ENCODE measurements at regions not wholly inside any gene's neighbourhood (a gene's known extent, or its start where the extent isn't known, plus 50 kb on each side); places are given as distances from the start of the nearest gene placed in this dataset.

- Histone ChIP-seq H3K4me1 (ENCODE audit: control insufficient read depth in 1 of 2, insufficient read depth in 1 of 2, low read depth in 1 of 2, low read length in 1 of 2) (peaks cover 8 to 10% of the 10 kb centered on the region in 2 experiments), H3K36me3 (no peaks in the 10 kb centered on the region), H3K27ac (no peak overlapping the region), H3K27me3 (no peaks in the 10 kb centered on the region), H3K4me3 (ENCODE audit: low read depth in 1 of 2, low read length in 1 of 2) (no peak overlapping the region), H3K9me3 (no peaks in the 10 kb centered on the region)
- no peak for TF ChIP-seq CTCF (IDR thresholded peaks at IDR 0.05)
Measured at GRCh38 chr1:239126884-239127283, 259.5 kb upstream of the CHRM3 start.

- Histone ChIP-seq H3K27me3 (no peaks in the 10 kb centered on the region), H3K4me3 (ENCODE audit: low read depth in 1 of 2, low read length in 1 of 2) (no peak overlapping the region), H3K27ac (no peak overlapping the region), H3K36me3 (no peaks in the 10 kb centered on the region), H3K4me1 (ENCODE audit: control insufficient read depth in 1 of 2, insufficient read depth in 1 of 2, low read depth in 1 of 2, low read length in 1 of 2) (peaks cover 8 to 10% of the 10 kb centered on the region in 2 experiments), H3K9me3 (no peaks in the 10 kb centered on the region)
- no peak for TF ChIP-seq CTCF (IDR thresholded peaks at IDR 0.05)
Measured at GRCh38 chr1:239125893-239126292, 260.5 kb upstream of the CHRM3 start.

GRCh38 chr1:239125027-239125426, 261.3 kb upstream of the CHRM3 start:
- peaks cover 8 to 10% of the 10 kb centered on the region in 2 experiments for H3K4me1 ChIP-seq (ENCODE audit: control insufficient read depth in 1 of 2, insufficient read depth in 1 of 2, low read depth in 1 of 2, low read length in 1 of 2)
- H3K27ac ChIP-seq = no peak overlapping the region
- TF ChIP-seq CTCF (IDR thresholded peaks at IDR 0.05) = no peak
- no peaks in the 10 kb centered on the region for H3K9me3 ChIP-seq
- no peaks in the 10 kb centered on the region for H3K36me3 ChIP-seq
- no peak overlapping the region for H3K4me3 ChIP-seq (ENCODE audit: low read depth in 1 of 2, low read length in 1 of 2)
- H3K27me3 ChIP-seq = no peaks in the 10 kb centered on the region

- no peak for TF ChIP-seq CTCF (IDR thresholded peaks at IDR 0.05)
- Histone ChIP-seq H3K4me1 (ENCODE audit: control insufficient read depth in 1 of 2, insufficient read depth in 1 of 2, low read depth in 1 of 2, low read length in 1 of 2) (peaks cover 8 to 10% of the 10 kb centered on the region in 2 experiments), H3K4me3 (ENCODE audit: low read depth in 1 of 2, low read length in 1 of 2) (no peak overlapping the region), H3K9me3 (no peaks in the 10 kb centered on the region), H3K27ac (no peak overlapping the region), H3K36me3 (no peaks in the 10 kb centered on the region), H3K27me3 (no peaks in the 10 kb centered on the region)
Measured at GRCh38 chr1:239123260-239123659, 263.1 kb upstream of the CHRM3 start.

GRCh38 chr1:239112101-239112935, 274.1 kb upstream of the CHRM3 start:
- no peaks in the 10 kb centered on the region for H3K4me1 ChIP-seq (ENCODE audit: control insufficient read depth in 1 of 2, insufficient read depth in 1 of 2, low read depth in 1 of 2, low read length in 1 of 2)
- no peaks in the 10 kb centered on the region for H3K9me3 ChIP-seq
- H3K36me3 ChIP-seq = no peaks in the 10 kb centered on the region
- TF ChIP-seq CTCF (IDR thresholded peaks at IDR 0.05) = no peak
- no peak overlapping the region for H3K4me3 ChIP-seq (ENCODE audit: low read depth in 1 of 2, low read length in 1 of 2)
- H3K27me3 ChIP-seq = no peaks in the 10 kb centered on the region
- no peak overlapping the region for H3K27ac ChIP-seq

All from neutrophil (primary cell).